Neural progenitor cell (in vitro differentiated cells): ENCODE measurements at regions not wholly inside any gene's neighbourhood (a gene's known extent, or its start where the extent isn't known, plus 50 kb on each side); places are given as distances from the start of the nearest gene placed in this dataset.

Experiments used
- EZH2 ChIP-seq: fragments of 200-600 bp; sonication (generic); IDR thresholded peaks from 2 replicates; pipeline ENCODE4 v1.6.1; 2017; ENCODE audit warnings: antibody characterized with exemption, mild to moderate bottlenecking, moderate library complexity
- EZH2phosphoT487 ChIP-seq: fragments of 200-600 bp; sonication (generic); IDR thresholded peaks from 2 replicates; pipeline ENCODE4 v1.6.1; 2017; ENCODE audit warnings: antibody characterized with exemption
- TF ChIP-seq, protein P1 (sequence below): fragments of 200-600 bp; sonication (generic); IDR thresholded peaks from 2 replicates; pipeline ENCODE4 v1.5.1; 2017; ENCODE audit warnings: antibody characterized with exemption, mild to moderate bottlenecking

DNA sequence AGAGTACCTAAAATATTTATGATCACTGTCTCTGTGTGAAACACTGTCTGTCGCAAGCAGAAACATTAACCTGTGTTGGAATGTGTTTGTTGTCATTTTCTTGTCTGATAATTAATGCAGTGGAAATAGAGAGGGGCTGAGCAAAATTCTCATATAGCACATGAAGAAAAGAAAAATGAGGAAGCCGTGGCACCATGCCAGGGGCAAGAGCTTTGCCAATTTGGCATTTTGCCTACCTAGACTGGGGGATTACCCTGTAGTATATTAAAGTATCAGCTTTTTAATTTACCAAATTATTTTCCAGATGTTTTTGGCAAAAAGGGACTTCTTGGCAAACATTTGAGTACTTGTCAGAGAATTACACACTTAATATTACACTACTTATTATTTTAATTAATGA, 1326.6 kb upstream of the GOT2 start:
- TF ChIP-seq, protein P1, sequence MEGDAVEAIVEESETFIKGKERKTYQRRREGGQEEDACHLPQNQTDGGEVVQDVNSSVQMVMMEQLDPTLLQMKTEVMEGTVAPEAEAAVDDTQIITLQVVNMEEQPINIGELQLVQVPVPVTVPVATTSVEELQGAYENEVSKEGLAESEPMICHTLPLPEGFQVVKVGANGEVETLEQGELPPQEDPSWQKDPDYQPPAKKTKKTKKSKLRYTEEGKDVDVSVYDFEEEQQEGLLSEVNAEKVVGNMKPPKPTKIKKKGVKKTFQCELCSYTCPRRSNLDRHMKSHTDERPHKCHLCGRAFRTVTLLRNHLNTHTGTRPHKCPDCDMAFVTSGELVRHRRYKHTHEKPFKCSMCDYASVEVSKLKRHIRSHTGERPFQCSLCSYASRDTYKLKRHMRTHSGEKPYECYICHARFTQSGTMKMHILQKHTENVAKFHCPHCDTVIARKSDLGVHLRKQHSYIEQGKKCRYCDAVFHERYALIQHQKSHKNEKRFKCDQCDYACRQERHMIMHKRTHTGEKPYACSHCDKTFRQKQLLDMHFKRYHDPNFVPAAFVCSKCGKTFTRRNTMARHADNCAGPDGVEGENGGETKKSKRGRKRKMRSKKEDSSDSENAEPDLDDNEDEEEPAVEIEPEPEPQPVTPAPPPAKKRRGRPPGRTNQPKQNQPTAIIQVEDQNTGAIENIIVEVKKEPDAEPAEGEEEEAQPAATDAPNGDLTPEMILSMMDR = no peak
- TF ChIP-seq EZH2phosphoT487 = no peak
- no peak for TF ChIP-seq EZH2
